Ramos (cell line): ENCODE measurements at regions not wholly inside any gene's neighbourhood (a gene's known extent, or its start where the extent isn't known, plus 50 kb on each side); places are given as distances from the start of the nearest gene placed in this dataset.

Experiments used
- in situ Hi-C: fragments of 300-500 bp; cut with MboI; formaldehyde crosslinking; loops from one replicate; pipeline ENCODE4 v1.14.3; 2022; ENCODE audit warnings: low sequenced_read_pairs; ENCODE audit not compliant: unreplicated experiment

GRCh38 chr2:17309741-17310339 is 208.4 kb downstream of the RAD51AP2 start:
- in situ Hi-C loops: no loop called here

- in situ Hi-C loops: no loop called here
Observed at GRCh38 chr2:17309181-17309580, 209.1 kb downstream of the RAD51AP2 start.

GRCh38 chr2:17306706-17307105 is 211.5 kb downstream of the RAD51AP2 start:
- in situ Hi-C loops: no loop called here

DNA sequence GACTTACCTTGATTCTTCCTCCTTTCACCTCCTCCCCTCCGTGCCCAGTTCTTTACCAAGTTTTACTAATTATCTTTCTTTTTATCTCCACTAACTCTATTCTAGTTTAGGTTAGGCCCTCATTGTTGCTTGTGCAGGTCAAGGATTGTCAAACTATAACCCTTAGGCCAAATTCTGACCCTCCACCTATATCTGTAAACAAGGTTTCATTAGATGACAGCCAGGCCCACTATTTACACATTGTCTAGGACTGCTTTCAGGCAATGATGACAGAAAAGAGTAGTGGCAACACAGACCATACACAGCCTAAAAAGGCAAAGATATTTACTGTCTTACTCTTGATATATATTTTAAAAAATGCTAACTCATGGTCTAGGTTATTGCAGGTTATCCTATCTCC is 212.0 kb downstream of the RAD51AP2 start:
- in situ Hi-C loops: no loop called here

GRCh38 chr2:17303521-17303920 is 214.7 kb downstream of the RAD51AP2 start:
- in situ Hi-C loops: no loop called here

DNA sequence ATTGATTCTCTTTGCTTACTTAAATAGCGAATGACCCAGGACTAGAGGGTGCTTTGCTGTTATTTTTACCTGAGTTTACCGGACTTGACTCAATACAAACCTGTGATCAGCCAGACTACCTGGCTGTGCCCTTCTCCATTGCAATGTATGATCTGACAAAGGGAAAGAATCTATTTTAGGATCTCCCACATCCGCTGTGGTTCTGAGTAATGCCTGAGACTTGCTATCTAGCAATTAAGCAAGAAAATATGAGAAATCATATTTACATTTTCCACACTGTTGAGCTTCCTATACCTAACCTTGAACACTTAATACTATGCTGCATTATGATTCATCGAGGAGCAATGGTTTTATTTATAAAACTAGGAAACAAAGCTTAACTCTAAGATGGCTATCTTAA is 215.2 kb downstream of the RAD51AP2 start:
- in situ Hi-C loops: no loop called here

DNA sequence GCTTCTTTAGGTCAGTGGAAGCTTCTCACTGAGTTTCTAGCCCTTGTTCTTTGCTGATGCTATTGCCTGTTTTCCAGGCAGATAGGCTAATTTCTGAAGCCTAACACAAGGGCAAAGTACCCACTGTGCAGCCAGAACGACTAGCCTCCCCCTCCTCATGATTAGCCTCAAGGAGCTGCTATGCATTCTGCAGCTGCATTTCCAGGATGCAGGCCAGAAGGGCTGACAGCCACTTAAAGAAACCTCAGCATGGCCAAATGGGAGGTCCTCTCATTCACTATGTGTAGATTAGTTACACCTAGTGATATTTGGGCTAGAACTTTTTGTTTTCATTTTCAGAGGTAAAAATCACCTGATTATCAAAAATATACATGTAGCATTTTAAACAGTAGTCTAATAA is 216.0 kb downstream of the RAD51AP2 start:
- in situ Hi-C loops: no loop called here

DNA sequence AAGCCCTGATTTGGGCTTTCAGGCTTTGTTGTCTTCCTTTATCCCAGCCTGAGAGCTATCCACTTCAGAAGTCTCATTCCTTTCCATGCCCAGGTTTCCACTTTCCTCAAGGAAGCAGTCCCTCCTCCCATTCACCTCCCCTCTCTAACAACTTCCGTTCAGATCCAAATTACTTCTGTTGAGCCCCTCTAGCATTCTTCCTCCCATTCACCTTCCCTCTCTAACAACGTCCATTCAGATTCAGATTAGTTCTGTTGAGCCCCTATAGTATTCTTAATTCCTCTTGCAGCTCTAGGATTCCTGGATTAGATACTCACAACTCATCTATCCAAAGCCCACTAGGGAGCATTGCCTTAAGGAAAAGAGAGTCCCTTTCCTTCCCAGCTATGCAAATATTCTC is 216.8 kb downstream of the RAD51AP2 start:
- in situ Hi-C loops: no loop called here

DNA sequence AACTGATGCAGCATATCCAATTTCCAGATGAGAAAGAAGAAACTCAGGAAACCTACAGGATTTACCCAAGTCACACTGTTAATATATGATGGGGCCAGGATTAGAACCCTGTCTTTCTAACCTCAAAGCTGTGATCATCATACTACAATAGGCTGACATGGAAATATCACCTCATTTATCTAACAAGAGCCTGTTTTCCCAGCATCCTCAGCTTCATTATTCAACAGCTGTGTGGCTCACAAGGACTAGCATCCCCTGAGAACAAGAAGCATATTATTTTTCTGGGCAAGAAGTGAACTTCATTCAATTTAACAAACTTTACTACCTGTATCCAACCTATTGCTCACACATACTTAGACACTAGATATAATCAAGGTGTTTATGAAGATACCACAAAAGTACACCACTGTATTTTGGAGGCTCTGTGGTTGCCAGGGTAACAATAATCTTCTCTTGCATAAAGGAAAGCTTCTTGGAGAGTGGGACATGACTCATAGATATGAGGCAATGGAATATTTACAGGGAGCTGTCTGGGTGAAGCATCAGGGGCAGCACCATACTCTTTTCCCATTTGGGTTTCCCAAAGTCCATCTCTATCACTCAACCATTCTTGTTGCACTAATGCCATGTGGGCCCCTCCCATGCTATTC is 218.2 kb downstream of the RAD51AP2 start:
- in situ Hi-C loops: no loop called here

GRCh38 chr2:17298453-17298852 is 219.8 kb downstream of the RAD51AP2 start:
- in situ Hi-C loops: no loop called here

GRCh38 chr2:17296686-17297085 is 221.6 kb downstream of the RAD51AP2 start:
- in situ Hi-C loops: no loop called here

GRCh38 chr2:17289669-17290068 is 228.6 kb downstream of the RAD51AP2 start:
- in situ Hi-C loops: no loop called here

DNA sequence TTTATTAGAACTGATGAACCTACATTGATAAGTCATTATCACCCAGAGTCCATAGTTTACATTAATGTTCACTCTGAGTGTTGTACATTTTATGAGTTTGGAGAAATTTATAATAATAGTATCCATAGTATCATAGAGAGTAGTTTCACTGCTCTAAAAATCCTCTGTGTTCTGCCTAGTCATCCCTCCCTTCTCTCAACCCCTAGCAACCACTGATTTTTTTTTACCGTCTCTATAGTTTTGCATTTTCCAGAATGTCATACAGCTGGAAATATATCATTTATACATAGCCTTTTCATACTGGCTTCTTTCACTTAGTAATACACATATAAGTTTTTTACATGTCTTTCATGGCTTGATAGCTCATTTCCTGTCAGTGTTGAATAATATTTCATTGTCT is 231.1 kb downstream of the RAD51AP2 start:
- in situ Hi-C loops: no loop called here

GRCh38 chr2:17282826-17283225 is 235.4 kb downstream of the RAD51AP2 start:
- in situ Hi-C loops: no loop called here

DNA sequence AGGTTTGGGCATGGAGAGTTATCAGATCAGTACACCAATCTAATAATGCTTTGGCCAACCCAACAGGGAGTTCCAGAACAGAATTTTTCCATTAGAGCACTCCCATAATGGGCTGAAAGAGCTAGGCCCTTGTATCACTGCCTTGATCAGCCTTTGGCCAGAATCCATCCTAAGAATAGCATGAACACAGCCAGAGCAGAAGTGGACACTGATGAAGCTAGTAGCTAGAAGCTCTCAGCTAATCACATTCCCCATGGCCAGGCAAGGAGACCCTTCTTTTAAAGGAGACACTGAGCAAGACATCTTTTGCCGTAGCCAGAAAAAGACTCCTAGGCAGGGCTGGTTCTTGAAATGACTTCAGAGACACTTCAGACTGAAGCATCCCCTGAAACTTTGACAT is 236.0 kb downstream of the RAD51AP2 start:
- in situ Hi-C loops: no loop called here

GRCh38 chr2:17276220-17276619 is 242.0 kb downstream of the RAD51AP2 start:
- in situ Hi-C loops: no loop called here

GRCh38 chr2:17272652-17273525 is 245.4 kb downstream of the RAD51AP2 start:
- in situ Hi-C loops: no loop called here

GRCh38 chr2:17272170-17272569 is 246.1 kb downstream of the RAD51AP2 start:
- in situ Hi-C loops: no loop called here

- in situ Hi-C loops: no loop called here
Observed at GRCh38 chr2:17271416-17271815, 246.8 kb downstream of the RAD51AP2 start.

DNA sequence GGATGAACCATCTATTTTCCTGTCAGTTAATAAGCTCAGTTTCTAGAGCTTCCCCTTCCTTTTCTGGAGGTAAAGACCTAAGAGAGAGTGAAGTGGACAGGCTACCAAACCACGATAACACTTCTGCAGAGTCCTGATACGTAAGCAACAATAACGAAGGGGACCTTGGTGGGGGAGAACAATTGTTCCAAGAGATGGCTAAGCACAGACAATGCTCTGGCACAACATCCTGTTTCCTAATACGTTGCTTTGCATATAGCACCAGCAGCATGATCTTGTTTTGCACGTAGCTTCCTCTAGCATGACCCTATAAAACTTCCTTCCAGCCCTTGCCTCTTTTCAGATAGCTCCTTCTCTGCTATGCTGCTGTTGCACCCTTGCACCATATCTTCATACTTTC is 247.3 kb downstream of the RAD51AP2 start:
- in situ Hi-C loops: no loop called here

- in situ Hi-C loops: no loop called here
Observed at GRCh38 chr2:17263570-17263968, 254.7 kb downstream of the RAD51AP2 start.
